ENCODE measurements at regions not wholly inside any gene's neighbourhood (a gene's known extent, or its start where the extent isn't known, plus 50 kb on each side); places are given as distances from the start of the nearest gene placed in this dataset.

GRCh38 chr10:31725436-31725835, 203.2 kb downstream of the ARHGAP12 start:
- DNase-seq (ENCODE audit: extremely low read depth, insufficient read length) = no peak
- Histone ChIP-seq H3K27me3 (replicated peaks; ENCODE audit: control insufficient read depth, insufficient read depth, low read length) (no peaks in the 10 kb centered on the region), H3K36me3 (ENCODE audit: control insufficient read depth, insufficient read depth, low read length) (no peaks in the 10 kb centered on the region), H3K4me3 (replicated peaks; ENCODE audit: low read depth, low read length) (no peak overlapping the region)
- TF ChIP-seq CTCF (IDR thresholded peaks at IDR 0.05; ENCODE audit: insufficient read depth, low read length, poor library complexity, severe bottlenecking) = no peak

GRCh38 chr10:31724296-31724695, 204.3 kb downstream of the ARHGAP12 start:
- Histone ChIP-seq H3K27me3 (replicated peaks; ENCODE audit: control insufficient read depth, insufficient read depth, low read length) (no peaks in the 10 kb centered on the region), H3K36me3 (ENCODE audit: control insufficient read depth, insufficient read depth, low read length) (no peaks in the 10 kb centered on the region), H3K4me3 (replicated peaks; ENCODE audit: low read depth, low read length) (no peak overlapping the region)
- DNase-seq (ENCODE audit: extremely low read depth, insufficient read length) = no peak
- TF ChIP-seq CTCF (IDR thresholded peaks at IDR 0.05; ENCODE audit: insufficient read depth, low read length, poor library complexity, severe bottlenecking) = no peak

- no peak for TF ChIP-seq CTCF (IDR thresholded peaks at IDR 0.05; ENCODE audit: insufficient read depth, low read length, poor library complexity, severe bottlenecking)
- no peaks in the 10 kb centered on the region for H3K27me3 ChIP-seq (replicated peaks; ENCODE audit: control insufficient read depth, insufficient read depth, low read length)
- H3K36me3 ChIP-seq (ENCODE audit: control insufficient read depth, insufficient read depth, low read length) = no peaks in the 10 kb centered on the region
- DNase-seq (ENCODE audit: extremely low read depth, insufficient read length) = no peak
- H3K4me3 ChIP-seq (replicated peaks; ENCODE audit: low read depth, low read length) = no peak overlapping the region
These were observed 205.4 kb downstream of the ARHGAP12 start for GRCh38 chr10:31723106-31723750.

GRCh38 chr10:31721096-31721495, 207.5 kb downstream of the ARHGAP12 start:
- H3K36me3 ChIP-seq (ENCODE audit: control insufficient read depth, insufficient read depth, low read length) = no peaks in the 10 kb centered on the region
- no peaks in the 10 kb centered on the region for H3K27me3 ChIP-seq (replicated peaks; ENCODE audit: control insufficient read depth, insufficient read depth, low read length)
- no peak for DNase-seq (ENCODE audit: extremely low read depth, insufficient read length)
- no peak for TF ChIP-seq CTCF (IDR thresholded peaks at IDR 0.05; ENCODE audit: insufficient read depth, low read length, poor library complexity, severe bottlenecking)
- no peak overlapping the region for H3K4me3 ChIP-seq (replicated peaks; ENCODE audit: low read depth, low read length)

GRCh38 chr10:31720546-31720945, 208.1 kb downstream of the ARHGAP12 start:
- DNase-seq (ENCODE audit: extremely low read depth, insufficient read length) = no peak
- H3K4me3 ChIP-seq (replicated peaks; ENCODE audit: low read depth, low read length) = no peak overlapping the region
- no peaks in the 10 kb centered on the region for H3K36me3 ChIP-seq (ENCODE audit: control insufficient read depth, insufficient read depth, low read length)
- H3K27me3 ChIP-seq (replicated peaks; ENCODE audit: control insufficient read depth, insufficient read depth, low read length) = no peaks in the 10 kb centered on the region
- no peak for TF ChIP-seq CTCF (IDR thresholded peaks at IDR 0.05; ENCODE audit: insufficient read depth, low read length, poor library complexity, severe bottlenecking)

- no peaks in the 10 kb centered on the region for H3K27me3 ChIP-seq (replicated peaks; ENCODE audit: control insufficient read depth, insufficient read depth, low read length)
- no peaks in the 10 kb centered on the region for H3K36me3 ChIP-seq (ENCODE audit: control insufficient read depth, insufficient read depth, low read length)
- DNase-seq (ENCODE audit: extremely low read depth, insufficient read length) = no peak
- TF ChIP-seq CTCF (IDR thresholded peaks at IDR 0.05; ENCODE audit: insufficient read depth, low read length, poor library complexity, severe bottlenecking) = no peak
- H3K4me3 ChIP-seq (replicated peaks; ENCODE audit: low read depth, low read length) = no peak overlapping the region
These were observed 219.2 kb downstream of the ARHGAP12 start for GRCh38 chr10:31709476-31709875.

Data from GM06990 (cell line).